GM23248 (cell line): ENCODE measurements at regions not wholly inside any gene's neighbourhood (a gene's known extent, or its start where the extent isn't known, plus 50 kb on each side); places are given as distances from the start of the nearest gene placed in this dataset.

ENCODE experiments used
- EZH2 ChIP-seq: fragments of 200-600 bp; sonication (generic); IDR thresholded peaks from 2 replicates; pipeline ENCODE4 v1.6.1; 2018; ENCODE audit warnings: antibody characterized with exemption, mild to moderate bottlenecking; ENCODE audit not compliant: insufficient read depth, poor library complexity, severe bottlenecking
- EZH2phosphoT487 ChIP-seq: fragments of 200-600 bp; sonication (generic); IDR thresholded peaks from 2 replicates; pipeline ENCODE4 v1.6.1; 2018; ENCODE audit warnings: antibody characterized with exemption, moderate library complexity, mild to moderate bottlenecking, low read depth; ENCODE audit not compliant: insufficient read depth

DNA sequence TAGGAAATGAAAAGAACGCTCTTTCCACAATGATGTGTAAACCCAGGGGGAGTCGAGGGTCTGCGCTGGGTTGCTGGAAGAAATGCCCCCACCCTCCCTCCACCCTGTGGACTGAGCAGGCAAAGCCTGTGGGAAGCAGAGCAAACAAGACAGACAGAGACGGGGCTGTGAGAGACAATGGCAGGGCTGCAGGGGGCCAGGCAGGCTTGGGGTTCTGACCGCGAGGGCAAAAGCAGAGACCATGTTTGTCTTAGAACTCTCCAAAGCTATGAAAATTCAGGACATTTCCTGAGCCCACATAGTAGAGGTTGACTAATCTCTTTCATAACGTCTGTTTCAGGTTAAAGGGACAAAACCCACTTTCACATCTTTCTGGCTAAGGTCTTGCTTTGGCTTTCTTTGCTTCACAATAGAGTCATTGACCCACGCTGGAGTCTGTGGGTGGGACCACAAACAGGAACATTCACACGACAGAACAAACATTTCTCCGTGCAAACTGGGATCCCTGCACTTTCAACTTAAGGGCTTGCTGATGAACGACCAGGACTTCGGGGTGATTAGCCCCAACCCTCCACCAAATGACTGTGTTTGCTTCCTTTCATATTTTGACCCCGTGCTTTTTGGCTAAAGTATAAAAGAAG, 156.0 kb upstream of the TPM1 start:
- TF ChIP-seq EZH2 (no peak), EZH2phosphoT487 (no peak)
